ENCODE measurements at regions not wholly inside any gene's neighbourhood (a gene's known extent, or its start where the extent isn't known, plus 50 kb on each side); places are given as distances from the start of the nearest gene placed in this dataset.

DNA sequence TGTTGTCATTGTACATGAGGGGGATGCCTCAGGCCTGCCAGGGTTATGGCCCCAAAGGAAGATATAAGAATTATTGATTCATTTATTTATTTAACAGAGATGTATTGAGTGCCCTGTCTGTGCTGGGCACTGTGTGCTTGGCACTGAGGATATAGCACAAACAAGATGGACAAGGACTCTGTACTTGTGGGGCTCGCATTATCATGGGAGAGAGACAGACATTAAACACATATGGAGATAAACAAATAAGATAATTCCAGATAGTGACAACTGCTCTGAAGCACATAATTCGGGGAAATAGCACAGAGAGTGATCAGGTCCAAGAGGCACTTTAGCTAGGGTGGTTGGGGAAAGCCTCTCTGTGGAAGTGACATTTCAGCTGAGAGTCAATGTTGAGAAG lies 119.8 kb upstream of the ARHGAP20 start:
- TF ChIP-seq, protein P1, sequence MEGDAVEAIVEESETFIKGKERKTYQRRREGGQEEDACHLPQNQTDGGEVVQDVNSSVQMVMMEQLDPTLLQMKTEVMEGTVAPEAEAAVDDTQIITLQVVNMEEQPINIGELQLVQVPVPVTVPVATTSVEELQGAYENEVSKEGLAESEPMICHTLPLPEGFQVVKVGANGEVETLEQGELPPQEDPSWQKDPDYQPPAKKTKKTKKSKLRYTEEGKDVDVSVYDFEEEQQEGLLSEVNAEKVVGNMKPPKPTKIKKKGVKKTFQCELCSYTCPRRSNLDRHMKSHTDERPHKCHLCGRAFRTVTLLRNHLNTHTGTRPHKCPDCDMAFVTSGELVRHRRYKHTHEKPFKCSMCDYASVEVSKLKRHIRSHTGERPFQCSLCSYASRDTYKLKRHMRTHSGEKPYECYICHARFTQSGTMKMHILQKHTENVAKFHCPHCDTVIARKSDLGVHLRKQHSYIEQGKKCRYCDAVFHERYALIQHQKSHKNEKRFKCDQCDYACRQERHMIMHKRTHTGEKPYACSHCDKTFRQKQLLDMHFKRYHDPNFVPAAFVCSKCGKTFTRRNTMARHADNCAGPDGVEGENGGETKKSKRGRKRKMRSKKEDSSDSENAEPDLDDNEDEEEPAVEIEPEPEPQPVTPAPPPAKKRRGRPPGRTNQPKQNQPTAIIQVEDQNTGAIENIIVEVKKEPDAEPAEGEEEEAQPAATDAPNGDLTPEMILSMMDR (IDR thresholded peaks at IDR 0.05; ENCODE audit: insufficient read depth, low read depth, low read length, missing control alignments): no peak
- H3K4me3 ChIP-seq (ENCODE audit: low read length): no peak overlapping the region
- DNase-seq (ENCODE audit: low read depth): no peak

DNA sequence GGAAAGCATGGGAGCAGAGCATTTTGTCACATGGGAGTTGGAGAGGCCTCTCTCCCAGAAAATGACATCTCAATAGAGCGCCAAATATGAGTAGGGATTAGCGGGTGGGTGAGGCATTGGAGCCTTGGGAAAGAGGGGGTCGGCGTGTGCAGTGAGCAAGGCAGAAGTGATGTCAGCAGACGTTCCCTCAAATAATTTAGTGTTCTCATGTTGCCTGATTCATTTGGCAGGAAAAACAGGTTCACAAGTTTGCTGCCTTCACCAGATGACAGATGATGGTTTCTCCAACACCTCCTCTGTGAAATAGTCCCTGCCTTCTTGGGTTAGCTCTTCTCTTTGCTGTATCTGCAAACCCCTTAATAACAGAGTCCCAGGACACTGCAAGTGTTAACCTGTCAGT lies 118.5 kb upstream of the ARHGAP20 start:
- no peak overlapping the region for H3K4me3 ChIP-seq (ENCODE audit: low read length)
- TF ChIP-seq, protein P1 (IDR thresholded peaks at IDR 0.05; ENCODE audit: insufficient read depth, low read depth, low read length, missing control alignments): no peak
- peak; percentile 83 for DNase-seq (ENCODE audit: low read depth)

DNA sequence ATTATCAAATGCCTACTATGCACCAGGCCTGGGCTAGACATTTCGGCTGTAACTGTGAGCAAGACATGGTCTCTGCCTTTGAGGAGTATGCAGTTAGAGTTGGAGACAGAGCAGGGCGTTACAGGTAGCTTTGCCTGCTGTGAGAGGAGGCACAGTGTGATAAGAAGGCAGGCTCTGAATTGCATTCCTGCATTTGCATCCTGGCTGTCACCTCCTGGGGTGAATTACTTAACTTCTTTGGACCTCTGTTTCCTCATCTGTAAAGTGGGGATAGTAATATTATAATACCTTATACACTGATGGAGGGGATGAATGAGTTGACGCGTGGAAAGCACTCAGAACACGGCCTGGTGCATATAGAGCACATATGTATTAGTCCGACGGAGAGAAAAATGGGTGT lies 118.1 kb upstream of the ARHGAP20 start:
- no peak overlapping the region for H3K4me3 ChIP-seq (ENCODE audit: low read length)

DNA sequence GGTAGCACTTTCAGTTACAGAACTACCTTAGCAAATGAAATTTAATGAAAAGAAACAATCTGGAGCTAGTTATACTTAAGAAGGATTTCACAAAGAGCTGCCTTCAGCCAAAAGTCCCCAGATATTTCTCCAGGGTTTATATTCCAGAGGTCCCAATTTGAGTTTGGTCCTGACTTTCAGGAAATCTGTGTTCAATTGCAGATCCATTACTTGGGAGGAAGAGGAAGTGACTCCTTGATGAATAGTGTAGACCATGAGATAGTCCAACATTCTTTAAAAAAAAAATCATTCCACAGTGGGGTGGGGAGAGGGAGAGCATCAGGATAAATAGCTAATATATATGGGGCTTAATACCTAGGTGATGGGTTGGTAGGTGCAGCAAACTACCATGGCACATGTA lies 117.6 kb upstream of the ARHGAP20 start:
- TF ChIP-seq, protein P1 (IDR thresholded peaks at IDR 0.05; ENCODE audit: insufficient read depth, low read depth, low read length, missing control alignments): no peak
- no peak for DNase-seq (ENCODE audit: low read depth)
- H3K4me3 ChIP-seq (ENCODE audit: low read length): no peak overlapping the region

More for the DNA sequence above, 118.1 kb upstream of the ARHGAP20 start:
- TF ChIP-seq, protein P1 (IDR thresholded peaks at IDR 0.05; ENCODE audit: insufficient read depth, low read depth, low read length, missing control alignments): no peak
- DNase-seq (ENCODE audit: low read depth): no peak

DNA sequence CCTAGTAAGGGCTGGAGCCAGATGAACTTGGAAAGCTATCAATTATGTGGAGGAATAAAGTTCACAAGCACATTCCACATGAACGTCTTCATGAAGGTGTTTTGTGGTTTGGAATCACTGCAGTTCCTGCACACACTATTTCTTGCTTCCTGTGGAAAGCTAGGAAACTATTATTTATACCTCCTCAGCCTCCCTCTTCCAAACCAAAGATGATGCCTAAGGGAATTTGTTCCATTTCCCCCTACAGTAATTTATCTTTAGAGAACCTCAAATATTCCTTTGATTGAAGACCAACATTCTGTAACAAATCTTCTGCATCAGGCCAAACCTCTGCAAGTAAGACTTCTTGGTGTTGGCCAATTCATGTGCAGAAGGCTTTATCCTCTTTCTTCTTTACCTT lies 115.8 kb upstream of the ARHGAP20 start:
- DNase-seq (ENCODE audit: low read depth): no peak
- TF ChIP-seq, protein P1 (IDR thresholded peaks at IDR 0.05; ENCODE audit: insufficient read depth, low read depth, low read length, missing control alignments): no peak
- no peak overlapping the region for H3K4me3 ChIP-seq (ENCODE audit: low read length)

DNA sequence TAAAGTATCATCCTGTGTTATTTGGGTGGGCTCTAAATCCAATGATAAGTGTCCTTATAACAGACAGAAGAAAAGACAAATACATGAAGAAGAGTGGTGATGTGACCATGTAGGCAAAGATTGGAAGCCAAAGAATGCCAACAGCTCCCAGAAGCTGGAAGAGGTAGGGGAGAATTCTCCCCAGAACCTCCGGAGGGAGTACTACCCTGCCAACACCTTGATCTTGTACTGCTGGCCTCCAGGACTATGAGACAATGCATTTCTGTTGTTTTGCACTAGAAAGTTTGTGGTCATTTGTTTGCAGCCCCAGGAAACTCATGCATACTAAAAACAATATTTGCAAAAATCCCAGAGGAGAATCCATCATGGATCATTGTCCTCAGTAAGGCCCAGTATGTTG lies 115.0 kb upstream of the ARHGAP20 start:
- TF ChIP-seq, protein P1 (IDR thresholded peaks at IDR 0.05; ENCODE audit: insufficient read depth, low read depth, low read length, missing control alignments): no peak
- no peak overlapping the region for H3K4me3 ChIP-seq (ENCODE audit: low read length)

DNA sequence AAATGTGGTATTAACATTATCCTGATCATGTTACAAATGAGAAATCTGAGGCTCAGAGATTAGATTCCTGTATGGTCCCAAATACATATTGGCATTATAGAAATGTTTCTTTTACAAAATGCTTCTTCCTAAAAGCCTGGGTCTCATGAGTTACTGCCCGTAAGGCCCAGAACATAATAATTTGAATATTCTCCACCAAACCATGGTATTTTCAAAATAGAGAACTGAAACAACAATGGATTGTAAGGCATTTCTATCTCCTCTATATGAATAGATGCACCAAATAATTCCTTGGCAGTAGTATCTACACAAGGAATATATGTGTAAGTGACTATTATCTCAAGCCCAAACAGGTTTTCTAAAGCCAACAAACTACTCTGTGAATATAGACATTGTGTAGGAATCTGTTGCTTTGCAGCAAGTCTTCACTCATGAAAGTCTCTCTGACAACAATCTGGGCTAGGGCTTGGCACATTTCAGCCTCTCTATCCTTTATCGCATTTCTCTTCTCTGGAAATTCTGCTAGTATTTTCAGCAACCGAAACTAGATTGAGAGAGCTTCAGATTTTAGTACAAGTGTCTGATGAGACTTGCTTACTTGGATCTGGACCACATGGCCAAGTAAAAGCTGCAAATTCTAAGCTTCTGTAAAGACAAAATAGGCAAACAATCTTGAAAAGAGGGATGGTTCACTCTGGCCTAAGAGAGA lies 112.8 kb upstream of the ARHGAP20 start:
- TF ChIP-seq, protein P1 (IDR thresholded peaks at IDR 0.05; ENCODE audit: insufficient read depth, low read depth, low read length, missing control alignments): no peak
- DNase-seq (ENCODE audit: low read depth): no peak
- H3K4me3 ChIP-seq (ENCODE audit: low read length): no peak overlapping the region

More for the DNA sequence above, 115.0 kb upstream of the ARHGAP20 start:
- no peak for DNase-seq (ENCODE audit: low read depth)
